Neuron (in vitro differentiated cells): ENCODE measurements at regions not wholly inside any gene's neighbourhood (a gene's known extent, or its start where the extent isn't known, plus 50 kb on each side); places are given as distances from the start of the nearest gene placed in this dataset.

ENCODE experiments used
- H2AFZ ChIP-seq: one replicate; pipeline ENCODE4 v1.6.1; 2013; ENCODE audit warnings: low read depth, mild to moderate bottlenecking, inconsistent platforms, low read length, moderate library complexity
- H3K27me3 ChIP-seq: one replicate; pipeline ENCODE4 v1.6.1; 2013; ENCODE audit warnings: low read length; ENCODE audit not compliant: insufficient read depth
- H3K36me3 ChIP-seq: one replicate; pipeline ENCODE4 v1.6.1; 2013; ENCODE audit warnings: low read length; ENCODE audit not compliant: insufficient read depth
- H3K4me1 ChIP-seq: one replicate; pipeline ENCODE4 v1.6.1; 2013; ENCODE audit warnings: low read length; ENCODE audit not compliant: insufficient read depth
- H3K4me3 ChIP-seq: 2 replicates; pipeline ENCODE4 v1.5.1; 2013; ENCODE audit warnings: mild to moderate bottlenecking, low read length, moderate library complexity
- H3K9me3 ChIP-seq: one replicate; pipeline ENCODE4 v1.6.1; 2013; ENCODE audit warnings: low read length

- Histone ChIP-seq H3K9me3 (peaks cover 3% of the 10 kb centered on the region), H3K27me3 (no peaks in the 10 kb centered on the region), H3K36me3 (no peaks in the 10 kb centered on the region), H2AFZ (no peak overlapping the region), H3K4me3 (no peak overlapping the region), H3K4me1 (no peaks in the 10 kb centered on the region)
Observed at GRCh38 chr5:1686016-1686802, 113.4 kb downstream of the MRPL36 start.

- Histone ChIP-seq H2AFZ (no peak overlapping the region), H3K27me3 (no peaks in the 10 kb centered on the region), H3K4me3 (no peak overlapping the region), H3K9me3 (peaks cover 3% of the 10 kb centered on the region), H3K36me3 (no peaks in the 10 kb centered on the region), H3K4me1 (no peaks in the 10 kb centered on the region)
Observed at GRCh38 chr5:1685066-1685465, 114.6 kb downstream of the MRPL36 start.

- H3K27me3 ChIP-seq: no peaks in the 10 kb centered on the region
- no peaks in the 10 kb centered on the region for H3K36me3 ChIP-seq
- H3K4me1 ChIP-seq: no peaks in the 10 kb centered on the region
- H2AFZ ChIP-seq: no peak overlapping the region
- no peak overlapping the region for H3K4me3 ChIP-seq
- no peaks in the 10 kb centered on the region for H3K9me3 ChIP-seq
Observed at GRCh38 chr5:1681955-1682354, 117.7 kb downstream of the MRPL36 start.

- Histone ChIP-seq H3K27me3 (peaks cover 9% of the 10 kb centered on the region), H3K4me1 (no peaks in the 10 kb centered on the region), H3K9me3 (peaks cover 8% of the 10 kb centered on the region)
Observed at GRCh38 chr5:1673042-1673677, 126.5 kb downstream of the MRPL36 start.

GRCh38 chr5:1672396-1672795 lies 127.2 kb downstream of the MRPL36 start:
- Histone ChIP-seq H3K4me1 (no peaks in the 10 kb centered on the region), H3K4me3 (no peak overlapping the region), H3K36me3 (no peaks in the 10 kb centered on the region), H2AFZ (no peak overlapping the region), H3K9me3 (peaks cover 8% of the 10 kb centered on the region), H3K27me3 (peaks cover 9% of the 10 kb centered on the region)

More at GRCh38 chr5:1673042-1673677, 126.5 kb downstream of the MRPL36 start:
- no peaks in the 10 kb centered on the region for H3K36me3 ChIP-seq
- no peak overlapping the region for H3K4me3 ChIP-seq
- H2AFZ ChIP-seq: no peak overlapping the region

GRCh38 chr5:1671351-1671750 lies 128.3 kb downstream of the MRPL36 start:
- Histone ChIP-seq H3K9me3 (peaks cover 8% of the 10 kb centered on the region), H3K4me1 (no peaks in the 10 kb centered on the region), H3K4me3 (no peak overlapping the region), H2AFZ (no peak overlapping the region), H3K27me3 (peaks cover 9% of the 10 kb centered on the region), H3K36me3 (no peaks in the 10 kb centered on the region)

- H3K4me3 ChIP-seq: no peak overlapping the region
- H3K36me3 ChIP-seq: no peaks in the 10 kb centered on the region
Observed at GRCh38 chr5:1670351-1670750, 129.3 kb downstream of the MRPL36 start.

GRCh38 chr5:1669276-1670155 lies 130.1 kb downstream of the MRPL36 start:
- Histone ChIP-seq H3K4me1 (no peaks in the 10 kb centered on the region), H3K27me3 (peaks cover 9% of the 10 kb centered on the region), H3K4me3 (no peak overlapping the region), H3K9me3 (peaks cover 8% of the 10 kb centered on the region), H3K36me3 (no peaks in the 10 kb centered on the region), H2AFZ (no peak overlapping the region)

More at GRCh38 chr5:1670351-1670750, 129.3 kb downstream of the MRPL36 start:
- H3K9me3 ChIP-seq: peaks cover 8% of the 10 kb centered on the region
- no peak overlapping the region for H2AFZ ChIP-seq
- H3K4me1 ChIP-seq: no peaks in the 10 kb centered on the region
- peaks cover 9% of the 10 kb centered on the region for H3K27me3 ChIP-seq

- H3K27me3 ChIP-seq: peaks cover 8% of the 10 kb centered on the region
- no peak overlapping the region for H3K4me3 ChIP-seq
- H3K9me3 ChIP-seq: peaks cover 8% of the 10 kb centered on the region
- no peak overlapping the region for H2AFZ ChIP-seq
- H3K4me1 ChIP-seq: no peaks in the 10 kb centered on the region
- no peaks in the 10 kb centered on the region for H3K36me3 ChIP-seq
Observed at GRCh38 chr5:1668141-1668721, 131.4 kb downstream of the MRPL36 start.

- Histone ChIP-seq H3K36me3 (no peaks in the 10 kb centered on the region), H3K27me3 (peaks cover 8% of the 10 kb centered on the region)
Observed at GRCh38 chr5:1667648-1668140, 131.9 kb downstream of the MRPL36 start.

GRCh38 chr5:1666812-1667588 lies 132.6 kb downstream of the MRPL36 start:
- Histone ChIP-seq H3K27me3 (peaks cover 11% of the 10 kb centered on the region), H3K4me3 (no peak overlapping the region)

More at GRCh38 chr5:1667648-1668140, 131.9 kb downstream of the MRPL36 start:
- peaks cover 8% of the 10 kb centered on the region for H3K9me3 ChIP-seq
- no peak overlapping the region for H2AFZ ChIP-seq
- peak overlapping the region; percentile 27 for H3K4me3 ChIP-seq
- H3K4me1 ChIP-seq: no peaks in the 10 kb centered on the region

GRCh38 chr5:1666221-1666620 lies 133.4 kb downstream of the MRPL36 start:
- Histone ChIP-seq H3K4me1 (no peaks in the 10 kb centered on the region), H3K27me3 (peaks cover 8% of the 10 kb centered on the region), H3K9me3 (peaks cover 8% of the 10 kb centered on the region), H2AFZ (no peak overlapping the region), H3K36me3 (no peaks in the 10 kb centered on the region), H3K4me3 (no peak overlapping the region)

More at GRCh38 chr5:1666812-1667588, 132.6 kb downstream of the MRPL36 start:
- Histone ChIP-seq H2AFZ (no peak overlapping the region), H3K36me3 (no peaks in the 10 kb centered on the region), H3K9me3 (peaks cover 8% of the 10 kb centered on the region), H3K4me1 (no peaks in the 10 kb centered on the region)
